ENCODE measurements at regions not wholly inside any gene's neighbourhood (a gene's known extent, or its start where the extent isn't known, plus 50 kb on each side); places are given as distances from the start of the nearest gene placed in this dataset.

DNA sequence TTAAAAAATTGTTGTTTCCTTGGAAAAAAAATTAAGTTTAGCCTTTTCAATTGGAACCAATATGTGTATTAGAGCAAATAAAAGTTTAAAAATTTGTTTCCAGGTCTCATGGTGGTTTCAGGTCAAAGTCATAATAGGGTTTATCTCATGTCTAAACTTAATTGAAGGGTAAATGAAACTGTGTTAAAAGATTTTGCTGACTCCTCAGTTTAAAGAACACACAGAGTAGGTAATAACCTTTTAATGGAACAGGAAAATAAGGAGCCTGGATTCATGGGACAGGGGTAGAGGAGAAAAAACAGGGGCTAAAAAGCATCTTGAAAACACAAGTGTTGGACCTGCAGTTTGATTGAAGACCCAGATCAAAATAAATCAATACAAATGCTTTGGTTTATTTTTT is 190.6 kb downstream of the MFSD1 start:
- Mint-ChIP-seq H3K27me3 (ENCODE audit: low read depth) (no peaks in the 10 kb centered on the region), H3K9me3 (no peaks in the 10 kb centered on the region), H3K27ac (no peak overlapping the region), H3K4me3 (no peak overlapping the region), H3K4me1 (ENCODE audit: low read depth) (no peaks in the 10 kb centered on the region), H3K36me3 (ENCODE audit: low read depth) (no peaks in the 10 kb centered on the region)
- no peak for DNase-seq (ENCODE audit: low spot score)

DNA sequence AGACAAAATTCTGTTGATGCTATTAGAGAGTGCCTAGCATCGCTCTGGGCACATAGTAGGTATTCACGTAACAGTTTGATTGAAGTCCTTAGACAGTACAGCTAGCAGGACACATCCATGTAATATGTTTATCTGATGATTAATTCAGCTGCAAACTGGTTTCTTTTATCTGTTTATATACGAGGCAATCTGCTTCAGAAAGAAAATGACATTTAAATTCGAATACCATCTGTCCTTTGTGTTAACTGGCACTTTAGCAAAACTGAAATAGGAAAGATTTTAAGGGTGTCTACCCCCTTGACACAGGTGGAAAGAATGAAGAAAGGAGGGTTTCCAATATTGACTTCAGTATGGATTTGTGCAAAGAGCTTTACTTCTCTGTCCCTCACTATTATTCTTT is 192.5 kb downstream of the MFSD1 start:
- no peak overlapping the region for H3K27ac Mint-ChIP-seq

DNA sequence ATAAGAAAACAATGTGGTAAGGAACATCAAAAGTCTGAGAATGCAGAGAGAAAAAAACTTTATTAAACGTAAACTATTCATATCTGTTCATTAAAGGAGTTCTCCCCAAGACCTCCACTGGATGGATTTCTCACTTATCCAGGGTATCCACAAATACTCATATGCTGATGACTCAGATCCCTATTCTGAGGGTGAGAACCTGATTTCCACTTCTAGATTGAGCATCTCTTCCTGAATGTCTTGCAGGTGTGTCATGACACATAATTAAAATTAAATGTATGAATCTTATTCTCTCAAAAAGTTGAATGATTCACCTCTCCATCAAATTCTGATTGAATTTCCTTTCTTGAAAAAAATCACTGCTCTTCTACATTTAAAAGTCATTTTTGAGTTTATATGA is 199.9 kb downstream of the MFSD1 start:
- H3K4me1 Mint-ChIP-seq (ENCODE audit: low read depth) = no peaks in the 10 kb centered on the region
- H3K27me3 Mint-ChIP-seq (ENCODE audit: low read depth) = no peaks in the 10 kb centered on the region
- no peaks in the 10 kb centered on the region for H3K36me3 Mint-ChIP-seq (ENCODE audit: low read depth)
- no peak overlapping the region for H3K4me3 Mint-ChIP-seq
- no peaks in the 10 kb centered on the region for H3K9me3 Mint-ChIP-seq
- no peak for DNase-seq (ENCODE audit: low spot score)
- no peak overlapping the region for H3K27ac Mint-ChIP-seq

More for the DNA sequence above, 192.5 kb downstream of the MFSD1 start:
- Mint-ChIP-seq H3K27me3 (ENCODE audit: low read depth) (no peaks in the 10 kb centered on the region), H3K4me1 (ENCODE audit: low read depth) (no peaks in the 10 kb centered on the region), H3K36me3 (ENCODE audit: low read depth) (no peaks in the 10 kb centered on the region), H3K9me3 (no peaks in the 10 kb centered on the region), H3K4me3 (no peak overlapping the region)
- DNase-seq (ENCODE audit: low spot score) = no peak

DNA sequence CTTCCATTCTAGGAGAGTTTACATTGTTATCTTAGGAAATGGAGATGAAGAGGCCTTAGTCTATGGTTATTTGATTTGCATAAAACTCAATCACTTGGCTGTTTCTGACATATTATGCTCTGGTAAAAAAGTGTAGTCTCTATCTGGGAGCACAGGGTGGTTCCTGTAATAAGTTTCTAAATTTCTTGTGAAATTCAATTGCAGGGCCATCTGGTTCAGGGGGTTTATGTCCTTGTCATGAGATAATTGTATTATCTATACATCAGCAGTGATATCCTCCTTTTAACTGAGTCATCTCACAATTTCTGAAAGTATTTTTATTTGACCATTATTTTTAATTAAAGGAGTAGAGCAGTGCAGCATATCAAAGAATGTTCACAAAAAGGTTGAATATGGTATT is 203.3 kb downstream of the MFSD1 start:
- H3K27ac Mint-ChIP-seq = no peak overlapping the region
- no peak for DNase-seq (ENCODE audit: low spot score)
- no peaks in the 10 kb centered on the region for H3K4me1 Mint-ChIP-seq (ENCODE audit: low read depth)
- no peaks in the 10 kb centered on the region for H3K9me3 Mint-ChIP-seq
- no peaks in the 10 kb centered on the region for H3K36me3 Mint-ChIP-seq (ENCODE audit: low read depth)
- no peaks in the 10 kb centered on the region for H3K27me3 Mint-ChIP-seq (ENCODE audit: low read depth)
- H3K4me3 Mint-ChIP-seq = no peak overlapping the region

DNA sequence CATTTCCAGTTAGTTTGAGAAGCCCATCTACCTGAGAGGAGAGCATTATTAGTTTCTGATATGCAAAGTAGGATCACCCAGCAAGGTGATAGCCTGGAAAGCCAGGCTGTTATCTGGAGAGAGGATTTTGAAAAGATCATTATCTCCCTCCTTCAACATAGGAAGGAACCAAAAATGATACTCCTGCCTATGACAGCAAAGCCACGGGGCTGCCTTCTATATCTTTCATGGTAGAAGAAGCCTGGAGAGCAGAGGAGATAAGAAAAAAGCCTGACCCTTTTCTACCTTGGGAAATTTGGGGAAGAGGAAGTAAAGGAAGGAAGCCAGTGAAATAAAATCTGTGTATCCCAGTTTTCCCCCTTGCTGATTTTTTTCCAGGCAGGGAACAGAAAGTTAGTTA is 205.5 kb downstream of the MFSD1 start:
- no peak for DNase-seq (ENCODE audit: low spot score)
- H3K36me3 Mint-ChIP-seq (ENCODE audit: low read depth) = no peaks in the 10 kb centered on the region
- no peak overlapping the region for H3K4me3 Mint-ChIP-seq
- no peaks in the 10 kb centered on the region for H3K4me1 Mint-ChIP-seq (ENCODE audit: low read depth)
- H3K27me3 Mint-ChIP-seq (ENCODE audit: low read depth) = no peaks in the 10 kb centered on the region
- H3K9me3 Mint-ChIP-seq = no peaks in the 10 kb centered on the region
- no peak overlapping the region for H3K27ac Mint-ChIP-seq

DNA sequence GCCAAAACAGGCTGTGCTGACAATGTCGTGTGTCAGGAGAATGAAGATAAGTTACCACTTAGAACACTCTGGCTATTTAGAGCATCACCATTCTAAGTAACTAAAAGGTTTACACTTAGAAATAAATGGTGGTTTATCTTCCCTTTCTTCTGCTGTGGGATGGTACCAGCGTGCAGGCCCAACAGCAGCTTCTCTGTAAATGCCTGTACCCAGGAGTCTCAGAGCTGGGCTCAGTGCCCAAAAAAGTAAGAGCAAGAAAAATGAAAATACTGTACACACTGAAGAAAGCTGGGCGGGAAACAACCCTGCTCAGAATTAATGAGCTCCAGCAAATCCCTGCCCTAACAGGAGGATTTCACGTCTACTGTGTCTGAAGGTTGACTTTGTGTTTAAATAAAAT is 206.5 kb downstream of the MFSD1 start:
- Mint-ChIP-seq H3K27me3 (ENCODE audit: low read depth) (no peaks in the 10 kb centered on the region), H3K4me1 (ENCODE audit: low read depth) (no peaks in the 10 kb centered on the region), H3K36me3 (ENCODE audit: low read depth) (no peaks in the 10 kb centered on the region), H3K27ac (no peak overlapping the region), H3K9me3 (no peaks in the 10 kb centered on the region), H3K4me3 (no peak overlapping the region)
- DNase-seq (ENCODE audit: low spot score) = no peak

DNA sequence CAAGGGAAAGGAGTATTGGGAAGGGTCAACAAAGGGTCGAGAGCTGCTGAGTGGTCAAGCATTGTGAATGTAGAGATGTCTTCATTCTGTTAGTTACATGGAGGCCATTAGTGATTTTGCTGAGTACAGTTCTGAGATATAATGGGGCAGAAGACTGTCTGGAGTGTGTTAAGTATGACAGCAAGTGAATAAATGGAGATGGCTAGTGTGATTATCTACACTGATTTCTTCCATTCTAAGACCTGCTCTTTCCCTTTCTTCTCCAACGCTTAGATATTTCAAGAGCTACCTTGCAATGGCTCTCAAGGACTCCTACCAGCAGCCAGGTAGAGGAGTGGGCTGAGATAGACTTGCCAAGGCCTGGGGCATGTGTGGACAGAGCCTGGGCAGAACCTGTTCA is 216.5 kb downstream of the MFSD1 start:
- Mint-ChIP-seq H3K4me1 (ENCODE audit: low read depth) (no peaks in the 10 kb centered on the region), H3K36me3 (ENCODE audit: low read depth) (no peaks in the 10 kb centered on the region), H3K27ac (no peak overlapping the region), H3K4me3 (no peak overlapping the region), H3K27me3 (ENCODE audit: low read depth) (no peaks in the 10 kb centered on the region), H3K9me3 (no peaks in the 10 kb centered on the region)
- DNase-seq (ENCODE audit: low spot score) = no peak

DNA sequence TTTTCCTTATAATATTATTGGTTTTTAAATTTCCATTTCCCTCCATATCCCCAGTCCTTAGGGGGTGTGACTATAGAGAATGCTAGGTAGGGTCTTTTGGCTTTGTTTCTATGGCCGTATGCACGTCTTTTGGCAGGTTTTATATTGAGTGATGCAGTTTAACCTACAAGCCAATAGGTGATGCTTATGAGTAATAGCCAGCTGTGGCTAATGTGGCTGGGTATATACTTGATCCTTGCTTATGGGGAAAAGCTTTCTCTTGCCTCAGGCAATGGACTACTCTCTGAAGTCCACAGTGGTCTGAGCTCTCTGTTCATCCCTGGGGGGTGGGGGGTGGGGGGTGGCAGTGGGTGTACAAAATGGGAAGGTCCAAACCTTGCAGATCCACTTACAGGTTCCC is 223.9 kb downstream of the MFSD1 start:
- H3K4me1 Mint-ChIP-seq (ENCODE audit: low read depth) = no peaks in the 10 kb centered on the region
- no peaks in the 10 kb centered on the region for H3K27me3 Mint-ChIP-seq (ENCODE audit: low read depth)
- H3K9me3 Mint-ChIP-seq = no peaks in the 10 kb centered on the region
- no peak for DNase-seq (ENCODE audit: low spot score)
- no peak overlapping the region for H3K27ac Mint-ChIP-seq
- no peaks in the 10 kb centered on the region for H3K36me3 Mint-ChIP-seq (ENCODE audit: low read depth)
- no peak overlapping the region for H3K4me3 Mint-ChIP-seq

DNA sequence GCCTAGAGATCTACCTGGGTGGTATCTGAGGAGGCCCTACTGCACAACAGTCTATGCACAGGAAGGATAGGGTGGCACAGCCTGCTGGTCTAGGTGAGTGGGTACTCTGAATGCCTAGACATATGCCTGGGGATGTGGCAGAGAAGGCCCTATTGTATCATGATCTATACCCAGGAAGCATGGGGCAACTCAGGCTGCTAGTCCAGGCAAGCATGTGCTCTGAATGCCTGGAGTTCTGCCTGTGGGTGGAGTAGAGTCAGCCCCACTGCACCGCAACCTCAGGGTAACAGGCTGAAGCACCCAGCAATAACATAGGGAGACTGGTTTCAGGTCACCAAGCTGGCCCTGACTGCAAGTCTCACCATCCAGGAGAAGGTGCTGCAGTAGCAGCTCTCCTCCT is 224.7 kb downstream of the MFSD1 start:
- H3K9me3 Mint-ChIP-seq = no peaks in the 10 kb centered on the region
- no peak for DNase-seq (ENCODE audit: low spot score)
- H3K36me3 Mint-ChIP-seq (ENCODE audit: low read depth) = no peaks in the 10 kb centered on the region
- no peaks in the 10 kb centered on the region for H3K4me1 Mint-ChIP-seq (ENCODE audit: low read depth)
- no peak overlapping the region for H3K4me3 Mint-ChIP-seq
- H3K27me3 Mint-ChIP-seq (ENCODE audit: low read depth) = no peaks in the 10 kb centered on the region
- H3K27ac Mint-ChIP-seq = no peak overlapping the region

DNA sequence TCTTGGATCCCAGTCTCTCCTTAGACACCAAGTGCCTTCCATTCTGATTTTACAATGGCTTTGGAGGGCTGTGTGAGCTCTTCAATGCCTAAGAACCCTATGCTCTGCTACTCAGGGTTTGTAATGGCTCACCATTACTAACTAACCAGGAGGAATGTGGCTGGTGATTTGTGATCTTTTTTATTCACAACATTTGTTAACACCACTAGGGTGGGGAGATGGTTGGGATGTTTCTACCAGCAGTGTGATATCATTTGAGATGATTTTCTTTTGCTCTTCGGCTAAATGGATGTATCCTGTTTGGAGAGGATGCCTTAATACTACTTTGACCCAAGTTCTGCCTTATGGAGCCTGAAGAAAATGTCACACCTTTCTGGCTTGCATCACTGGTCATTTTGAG is 226.9 kb downstream of the MFSD1 start:
- H3K27me3 Mint-ChIP-seq (ENCODE audit: low read depth) = no peaks in the 10 kb centered on the region
- no peak overlapping the region for H3K27ac Mint-ChIP-seq
- no peak overlapping the region for H3K4me3 Mint-ChIP-seq

DNA sequence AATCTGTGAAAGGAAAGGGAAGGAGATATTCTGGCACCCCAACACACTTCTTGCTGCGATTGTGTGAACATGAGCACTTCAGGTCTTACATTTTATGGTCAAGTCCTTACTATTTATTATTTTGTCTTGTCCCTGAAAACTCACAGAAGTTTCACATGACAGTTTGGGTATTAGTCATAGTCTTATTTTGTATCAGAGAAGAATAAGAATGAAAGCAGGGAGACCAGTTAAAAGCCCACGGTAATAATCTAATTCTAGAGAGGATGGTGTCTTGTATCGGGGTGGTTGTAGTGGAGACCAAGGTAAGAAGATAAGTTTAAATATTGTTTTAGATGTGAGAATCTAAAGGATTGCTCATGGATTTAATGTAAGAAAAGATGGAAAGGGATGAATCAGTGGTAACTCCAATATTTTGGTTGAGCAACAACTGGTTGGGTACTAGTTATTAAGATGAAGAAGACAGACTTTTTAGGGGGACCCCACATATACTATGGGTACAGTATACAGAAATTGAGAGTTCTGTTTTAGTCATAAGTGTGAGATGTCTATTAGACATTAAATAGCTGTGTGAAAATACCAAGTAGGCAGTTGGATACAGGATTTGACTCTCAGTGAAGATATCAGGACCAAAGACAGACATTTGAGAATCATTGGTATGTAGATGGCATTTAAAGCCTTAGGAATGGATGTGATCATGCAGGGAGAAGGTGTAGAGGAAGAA is 227.6 kb downstream of the MFSD1 start:
- no peaks in the 10 kb centered on the region for H3K36me3 Mint-ChIP-seq (ENCODE audit: low read depth)
- no peak for DNase-seq (ENCODE audit: low spot score)
- H3K27me3 Mint-ChIP-seq (ENCODE audit: low read depth) = no peaks in the 10 kb centered on the region
- H3K9me3 Mint-ChIP-seq = no peaks in the 10 kb centered on the region
- H3K4me3 Mint-ChIP-seq = no peak overlapping the region
- no peak overlapping the region for H3K27ac Mint-ChIP-seq
- no peaks in the 10 kb centered on the region for H3K4me1 Mint-ChIP-seq (ENCODE audit: low read depth)

More for the DNA sequence above, 226.9 kb downstream of the MFSD1 start:
- H3K4me1 Mint-ChIP-seq (ENCODE audit: low read depth) = no peaks in the 10 kb centered on the region
- no peaks in the 10 kb centered on the region for H3K36me3 Mint-ChIP-seq (ENCODE audit: low read depth)
- no peaks in the 10 kb centered on the region for H3K9me3 Mint-ChIP-seq
- DNase-seq (ENCODE audit: low spot score) = no peak

DNA sequence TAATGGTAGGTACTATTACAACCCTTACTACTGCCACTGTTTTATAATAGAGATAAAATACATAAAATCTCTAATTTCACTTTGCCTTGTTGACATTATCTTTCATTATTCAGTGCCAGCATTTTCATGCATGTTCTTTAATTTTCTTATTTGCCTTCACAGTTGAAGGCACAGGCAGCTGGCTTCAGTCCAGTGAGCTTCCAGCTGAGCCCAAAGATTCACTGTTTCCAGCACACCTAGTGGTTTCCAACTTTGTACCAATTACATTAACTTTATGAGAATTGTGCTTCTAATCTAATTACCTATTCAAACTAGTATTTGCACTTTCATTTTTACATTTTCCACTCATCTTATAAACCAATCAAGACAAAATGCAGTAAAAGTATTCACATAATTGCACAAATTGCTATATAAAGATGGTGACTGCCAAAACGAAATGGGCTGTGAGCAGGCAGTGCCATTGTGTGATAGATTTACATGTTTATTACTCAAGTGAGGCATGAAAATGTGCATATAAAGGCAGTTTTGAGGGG is 228.3 kb downstream of the MFSD1 start:
- Mint-ChIP-seq H3K27me3 (ENCODE audit: low read depth) (no peaks in the 10 kb centered on the region), H3K36me3 (ENCODE audit: low read depth) (no peaks in the 10 kb centered on the region), H3K9me3 (no peaks in the 10 kb centered on the region), H3K4me3 (no peak overlapping the region), H3K27ac (no peak overlapping the region), H3K4me1 (ENCODE audit: low read depth) (no peaks in the 10 kb centered on the region)
- DNase-seq (ENCODE audit: low spot score) = no peak

DNA sequence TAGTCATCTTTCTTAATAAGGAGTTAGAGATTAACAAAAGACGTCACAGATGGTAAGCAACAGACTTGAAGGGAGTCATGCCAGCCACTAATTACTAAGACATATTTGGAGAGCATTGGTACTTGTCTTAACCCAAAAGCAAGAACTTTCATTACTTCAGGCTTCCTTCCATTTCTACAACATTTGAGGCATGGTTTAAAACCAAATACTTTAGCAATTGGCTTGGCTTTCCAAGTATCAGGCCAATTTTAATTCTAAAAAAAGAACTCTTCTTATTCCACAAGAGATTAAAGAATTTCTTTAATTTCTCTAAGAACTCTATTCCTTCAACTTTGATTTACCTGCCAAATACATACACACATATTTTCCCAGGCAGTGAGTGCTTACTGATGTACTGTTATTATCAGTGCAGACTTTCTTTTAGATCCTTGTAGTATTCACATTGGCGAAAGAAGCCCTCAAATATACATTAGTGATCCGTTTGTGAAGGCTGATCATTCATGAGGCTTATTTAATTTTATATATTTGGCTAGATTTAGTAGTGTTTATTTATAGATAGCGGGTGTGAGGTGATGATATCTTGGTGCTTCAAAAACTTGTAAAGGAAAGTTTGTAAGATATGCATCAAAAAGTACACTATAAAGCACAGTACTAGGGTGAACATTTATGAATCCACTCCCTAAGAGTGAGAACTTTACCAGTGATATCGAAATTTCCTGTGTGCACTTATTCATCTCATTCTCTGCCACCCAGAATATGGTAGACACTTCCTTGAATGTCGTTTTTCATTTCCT is 229.2 kb downstream of the MFSD1 start:
- Mint-ChIP-seq H3K4me1 (ENCODE audit: low read depth) (no peaks in the 10 kb centered on the region), H3K36me3 (ENCODE audit: low read depth) (no peaks in the 10 kb centered on the region), H3K9me3 (no peaks in the 10 kb centered on the region), H3K27me3 (ENCODE audit: low read depth) (no peaks in the 10 kb centered on the region), H3K4me3 (no peak overlapping the region), H3K27ac (no peak overlapping the region)
- no peak for DNase-seq (ENCODE audit: low spot score)

DNA sequence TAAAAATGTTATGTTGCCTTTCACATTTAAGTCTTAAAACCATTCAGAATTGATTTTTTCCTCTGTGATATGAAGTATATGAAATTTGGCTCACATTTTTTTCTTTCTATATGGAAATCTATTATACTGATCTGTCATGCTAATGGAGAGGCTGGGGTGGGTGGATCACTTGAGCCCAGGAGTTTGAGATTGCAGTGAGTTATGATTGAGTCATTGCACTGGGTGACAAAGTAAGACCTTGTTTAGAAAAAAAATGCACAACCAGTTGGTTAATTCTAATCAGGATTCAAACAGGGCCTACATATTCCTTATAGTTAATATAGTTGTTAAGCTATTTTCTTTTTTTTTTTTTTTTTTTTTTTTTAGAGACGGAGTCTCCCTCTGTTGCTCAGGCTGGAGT is 230.5 kb downstream of the MFSD1 start:
- no peak for DNase-seq (ENCODE audit: low spot score)
- no peak overlapping the region for H3K27ac Mint-ChIP-seq
- no peaks in the 10 kb centered on the region for H3K36me3 Mint-ChIP-seq (ENCODE audit: low read depth)
- H3K4me1 Mint-ChIP-seq (ENCODE audit: low read depth) = no peaks in the 10 kb centered on the region
- no peaks in the 10 kb centered on the region for H3K9me3 Mint-ChIP-seq
- H3K27me3 Mint-ChIP-seq (ENCODE audit: low read depth) = no peaks in the 10 kb centered on the region
- H3K4me3 Mint-ChIP-seq = no peak overlapping the region

Measured in T-helper 2 cell treated with Interferon-gamma antibody and Interleukin-4, amounts not matched to agents 5 μg/mL and 100 μg/mL, for 36 hours (primary cell).